ENCODE measurements at regions not wholly inside any gene's neighbourhood (a gene's known extent, or its start where the extent isn't known, plus 50 kb on each side); places are given as distances from the start of the nearest gene placed in this dataset.

- TF ChIP-seq CTCF (conservative IDR thresholded peaks at IDR 0.05 in 1 of 2, IDR thresholded peaks at IDR 0.05 in 1 of 2; ENCODE audit: low read depth in 1 of 2, low read length in 2 of 2) (no peak), EZH2 (IDR thresholded peaks at IDR 0.05; ENCODE audit: low read length, missing control alignments) (no peak)
These were observed 232.7 kb upstream of the COPS8 start for GRCh38 chr2:236852977-236853374.

All from fibroblast of lung (primary cell).